GM18511 (cell line): ENCODE measurements at regions not wholly inside any gene's neighbourhood (a gene's known extent, or its start where the extent isn't known, plus 50 kb on each side); places are given as distances from the start of the nearest gene placed in this dataset.
"Not testable (repeated sequence)": the region's sequence is repeated elsewhere in the genome, so short reads cannot be mapped to it uniquely, and the experiment has no call there.

Source experiments
- ATAC-seq: cut with Tn5 transposase; IDR thresholded peaks from one replicate; pipeline ENCODE4 v1.9.1; 2021; ENCODE audit warnings: mild to moderate bottlenecking, moderate library complexity; ENCODE audit not compliant: unreplicated experiment

GRCh38 chr2:143935482-143935752 lies 584.5 kb downstream of the ZEB2 start:
- ATAC-seq, result no peak

GRCh38 chr2:143934626-143935481 lies 585.1 kb downstream of the ZEB2 start:
- ATAC-seq, result peak; percentile 45

- no peak for ATAC-seq
Observed at GRCh38 chr2:143933946-143934569, 585.9 kb downstream of the ZEB2 start.

- ATAC-seq, result no peak
Observed at GRCh38 chr2:143930891-143931290, 589.0 kb downstream of the ZEB2 start.

GRCh38 chr2:143928613-143929012 lies 591.3 kb downstream of the ZEB2 start:
- ATAC-seq, result no peak

- ATAC-seq, result no peak
Observed at GRCh38 chr2:143928184-143928583, 591.7 kb downstream of the ZEB2 start.

GRCh38 chr2:143926736-143927135 lies 593.2 kb downstream of the ZEB2 start:
- no peak for ATAC-seq

GRCh38 chr2:143922261-143922830 lies 597.6 kb downstream of the ZEB2 start:
- ATAC-seq, result not testable (repeated sequence)

- no peak for ATAC-seq
Observed at GRCh38 chr2:143918465-143918989, 601.4 kb downstream of the ZEB2 start.

GRCh38 chr2:143916781-143917180 lies 603.1 kb downstream of the ZEB2 start:
- no peak for ATAC-seq

GRCh38 chr2:143909577-143910353 lies 610.2 kb downstream of the ZEB2 start:
- ATAC-seq, result no peak

- no peak for ATAC-seq
Observed at GRCh38 chr2:143908843-143909242, 611.1 kb downstream of the ZEB2 start.

- no peak for ATAC-seq
Observed at GRCh38 chr2:143907801-143908200, 612.1 kb downstream of the ZEB2 start.

GRCh38 chr2:143906850-143907249 lies 613.1 kb downstream of the ZEB2 start:
- ATAC-seq, result no peak

GRCh38 chr2:143905587-143905986 lies 614.3 kb downstream of the ZEB2 start:
- ATAC-seq, result no peak

- ATAC-seq, result no peak
Observed at GRCh38 chr2:143903172-143903856, 616.6 kb downstream of the ZEB2 start.

GRCh38 chr2:143901185-143901842 lies 618.6 kb downstream of the ZEB2 start:
- ATAC-seq, result peak; percentile 85

GRCh38 chr2:143899987-143900386 lies 619.9 kb downstream of the ZEB2 start:
- ATAC-seq, result no peak

- no peak for ATAC-seq
Observed at GRCh38 chr2:143893371-143893770, 626.5 kb downstream of the ZEB2 start.

- ATAC-seq, result no peak
Observed at GRCh38 chr2:143891879-143892308, 628.0 kb downstream of the ZEB2 start.
